ENCODE measurements at regions not wholly inside any gene's neighbourhood (a gene's known extent, or its start where the extent isn't known, plus 50 kb on each side); places are given as distances from the start of the nearest gene placed in this dataset.

DNA sequence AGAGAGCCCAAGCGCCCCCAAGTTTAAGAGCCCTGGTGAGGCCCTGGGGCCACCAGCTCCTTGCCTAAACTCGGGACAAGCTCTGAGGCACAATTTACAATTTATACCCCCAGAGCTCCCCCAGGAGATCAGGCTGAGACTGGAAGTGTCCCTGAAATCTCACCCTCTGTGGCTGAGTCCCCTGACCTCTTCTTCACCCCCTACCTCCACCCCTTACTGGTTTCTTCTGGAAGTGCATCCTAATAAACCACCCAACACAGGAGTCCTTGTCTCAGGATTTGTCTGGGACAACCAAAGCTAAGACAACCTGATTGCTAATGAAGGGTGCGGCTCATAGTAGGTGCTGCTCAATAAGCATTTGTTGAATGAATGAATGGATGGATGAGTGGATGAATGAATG is 206.4 kb downstream of the BCL11B start:
- DNase-seq (ENCODE audit: low read depth): no peak

DNA sequence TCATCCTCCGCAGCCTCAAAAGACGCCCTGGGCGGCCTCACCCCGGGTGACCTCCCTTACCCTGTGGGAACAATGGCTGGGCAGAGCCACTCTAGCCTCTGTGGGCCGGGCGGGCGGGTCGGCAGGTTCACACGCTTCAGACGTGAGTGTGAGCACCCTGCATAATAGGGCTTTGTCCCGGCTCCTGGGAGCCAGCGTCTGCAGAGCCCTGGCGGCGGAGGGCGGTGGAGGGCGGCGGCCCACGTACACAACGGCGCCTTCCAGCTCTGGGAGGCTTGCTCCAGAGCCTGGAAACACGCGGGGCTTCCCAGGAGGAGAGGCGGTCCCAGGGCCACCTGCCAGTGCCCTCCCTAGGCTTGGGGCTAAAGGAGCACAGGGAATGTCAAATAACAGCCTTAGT is 205.6 kb downstream of the BCL11B start:
- DNase-seq (ENCODE audit: low read depth): no peak

DNA sequence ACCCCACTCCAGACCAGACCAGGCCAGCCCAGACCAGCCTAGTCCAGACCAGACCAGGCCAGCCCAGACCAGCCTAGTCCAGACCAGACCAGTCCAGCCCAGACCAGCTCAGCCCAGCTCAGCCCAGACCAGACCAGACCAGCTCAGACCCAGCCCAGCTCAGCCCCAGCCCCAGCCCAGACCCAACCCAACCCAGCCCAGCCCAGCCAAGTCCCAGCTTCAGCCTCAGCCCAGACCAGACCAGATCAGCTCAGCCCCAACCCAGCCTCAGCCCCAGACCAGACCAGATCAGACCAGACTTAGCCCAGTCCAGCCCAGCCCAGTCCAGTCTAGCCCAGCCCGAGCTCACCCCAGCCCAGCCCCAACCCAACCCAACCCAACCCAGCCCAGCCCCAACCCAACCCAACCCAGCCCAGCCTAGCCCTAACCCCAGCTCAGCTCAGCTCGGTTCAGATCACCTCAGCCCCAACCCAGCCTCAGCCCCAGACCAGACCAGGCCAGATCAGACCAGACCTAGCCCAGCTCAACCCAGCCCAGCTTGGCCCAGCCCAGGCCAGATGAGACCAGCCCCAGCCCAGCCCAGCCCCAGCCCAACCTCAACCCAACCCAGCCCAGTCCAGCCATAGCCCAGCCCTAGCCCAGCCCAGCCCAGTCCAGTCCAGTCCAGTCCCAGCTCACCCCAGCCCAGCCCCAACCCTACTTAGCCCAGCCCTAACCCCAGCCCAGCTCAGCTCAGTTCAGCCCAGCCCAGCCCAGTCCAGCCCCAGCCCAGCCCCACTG is 204.7 kb downstream of the BCL11B start:
- DNase-seq (ENCODE audit: low read depth): no peak

- DNase-seq (ENCODE audit: low read depth): no peak
Observed at GRCh38 chr14:99067927-99068326, 204.1 kb downstream of the BCL11B start.

GRCh38 chr14:99069946-99070345 is 202.1 kb downstream of the BCL11B start:
- DNase-seq (ENCODE audit: low read depth): no peak

DNA sequence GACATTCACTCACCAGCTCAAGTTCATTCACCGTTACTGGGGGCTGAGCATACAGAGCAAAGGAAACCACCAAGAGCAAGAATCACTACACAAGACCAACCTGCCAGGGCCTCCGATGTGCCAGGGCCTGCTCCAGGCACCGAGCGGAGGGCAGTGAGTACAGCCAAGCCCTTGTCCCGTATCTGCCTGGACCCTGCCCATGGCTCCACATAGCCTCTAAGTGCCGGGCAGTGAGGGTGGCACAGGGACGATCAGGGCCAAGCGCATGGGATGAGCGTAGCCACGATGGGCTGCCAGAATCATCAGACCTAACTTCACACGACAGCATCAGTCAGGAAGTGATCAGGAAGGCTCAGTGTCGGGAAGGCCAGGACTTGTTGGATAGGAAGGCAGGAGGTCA is 199.6 kb downstream of the BCL11B start:
- DNase-seq (ENCODE audit: low read depth): no peak

DNA sequence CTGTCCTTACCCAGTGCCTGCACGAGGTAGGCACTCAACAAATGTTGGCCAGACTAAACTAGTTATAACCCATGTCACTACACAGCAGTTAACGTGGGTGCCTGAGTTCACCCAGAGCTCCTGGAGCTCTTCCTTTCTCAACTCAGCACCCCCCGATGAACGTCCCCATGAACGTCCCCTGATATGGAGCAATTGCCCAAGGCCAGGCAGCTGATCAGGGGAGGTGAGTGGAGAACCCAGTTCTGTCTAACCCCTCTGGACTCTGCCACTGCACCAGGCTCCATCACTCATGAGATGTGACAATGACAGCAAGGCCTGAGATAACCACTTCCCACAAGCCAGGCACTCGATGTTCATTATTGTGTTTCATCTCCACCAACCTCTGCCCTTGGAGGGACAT is 199.0 kb downstream of the BCL11B start:
- DNase-seq (ENCODE audit: low read depth): no peak

- no peak for DNase-seq (ENCODE audit: low read depth)
Observed at GRCh38 chr14:99073431-99073830, 198.6 kb downstream of the BCL11B start.

DNA sequence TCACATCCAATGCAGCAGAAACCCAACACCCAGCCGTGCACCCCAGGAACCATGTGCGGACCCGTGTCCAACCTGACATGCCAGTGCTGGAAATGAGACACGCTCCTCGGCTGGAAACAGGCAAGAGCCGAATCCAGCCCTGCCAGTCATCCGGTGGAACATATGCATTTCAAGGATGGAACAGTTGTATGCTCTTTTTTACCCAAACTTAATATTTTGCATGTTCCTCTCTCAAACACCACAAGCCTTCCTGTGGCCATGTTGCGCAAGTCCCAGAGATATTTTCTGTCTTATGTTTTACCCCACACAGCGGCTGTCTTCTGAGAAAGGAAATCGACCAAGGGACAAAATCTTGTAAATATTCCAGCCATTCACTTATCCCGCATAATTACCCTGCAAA is 196.9 kb downstream of the BCL11B start:
- DNase-seq (ENCODE audit: low read depth): no peak

- no peak for DNase-seq (ENCODE audit: low read depth)
Observed at GRCh38 chr14:99075771-99076375, 196.1 kb downstream of the BCL11B start.

DNA sequence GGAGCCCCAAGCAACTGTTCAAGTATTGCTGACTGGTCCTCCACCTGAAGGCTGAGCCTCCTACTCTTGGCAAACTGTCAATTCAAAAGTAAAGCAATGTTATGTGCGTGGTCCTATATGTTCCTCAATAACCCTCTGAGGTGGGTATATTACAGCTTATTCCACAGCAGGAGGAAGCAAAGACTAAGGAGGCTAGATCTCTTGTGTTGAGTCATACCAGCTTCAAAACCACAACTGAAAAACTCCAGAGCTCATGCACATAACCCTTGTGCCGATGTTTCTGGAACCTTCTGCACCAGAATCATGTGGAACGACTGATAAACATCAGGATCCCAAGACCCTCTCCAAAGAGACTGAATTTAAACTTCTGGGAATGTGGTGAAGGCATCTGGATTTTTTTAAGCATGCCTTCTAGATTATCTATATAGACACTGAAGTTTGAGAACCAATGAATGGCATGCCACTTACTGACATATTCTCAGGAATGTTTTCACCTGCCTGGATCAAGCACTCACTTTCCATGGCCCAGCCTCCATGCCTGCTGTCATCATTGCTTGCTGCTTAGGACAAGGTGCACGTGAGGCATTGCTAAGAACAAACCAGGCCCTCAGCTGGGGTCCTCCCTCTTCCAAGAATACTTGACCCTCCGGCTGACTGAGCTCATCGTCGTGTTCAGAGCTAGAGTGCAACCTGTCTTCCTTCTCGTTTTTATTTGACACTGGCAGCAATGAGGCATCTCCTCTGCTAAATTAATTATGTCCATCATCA is 194.7 kb downstream of the BCL11B start:
- no peak for DNase-seq (ENCODE audit: low read depth)

DNA sequence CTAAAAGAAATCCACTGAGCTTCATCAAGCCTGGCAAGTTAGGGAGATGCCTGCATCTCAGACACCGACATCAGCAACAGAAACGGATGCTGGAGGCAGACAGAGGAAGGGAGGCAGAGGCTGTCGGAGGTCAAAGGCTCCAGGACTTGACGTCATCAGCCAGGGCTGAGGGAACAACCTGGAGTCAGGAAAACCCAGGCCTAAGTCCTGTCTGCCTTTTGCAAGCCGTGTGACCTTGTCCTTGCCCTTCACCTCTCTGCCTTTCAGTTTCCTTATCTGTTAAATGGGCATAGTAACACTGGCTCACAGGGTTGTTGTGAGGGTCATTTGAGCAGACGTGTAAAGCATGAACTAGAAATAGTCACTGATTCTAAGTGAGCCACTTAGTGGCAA is 194.2 kb downstream of the BCL11B start:
- DNase-seq (ENCODE audit: low read depth): no peak

DNA sequence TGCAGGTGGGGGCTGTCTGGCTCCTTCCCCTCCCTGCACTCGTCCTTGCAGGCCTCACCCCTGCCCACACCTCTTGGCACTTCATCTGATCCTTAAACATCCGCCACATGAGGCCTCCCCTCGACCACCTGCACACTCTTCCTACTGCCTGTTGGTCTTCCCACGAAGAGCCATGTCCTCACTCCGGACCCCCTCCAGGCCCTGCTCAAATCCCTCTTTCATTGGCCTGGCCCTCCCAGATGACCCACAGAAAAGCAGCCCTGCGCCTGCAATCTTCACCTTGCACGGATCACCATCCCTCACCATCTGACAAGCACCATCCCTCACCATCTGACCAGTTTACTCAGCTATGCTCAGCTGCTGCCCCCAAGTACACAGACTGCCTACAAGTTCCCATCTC is 193.6 kb downstream of the BCL11B start:
- DNase-seq (ENCODE audit: low read depth): no peak

DNA sequence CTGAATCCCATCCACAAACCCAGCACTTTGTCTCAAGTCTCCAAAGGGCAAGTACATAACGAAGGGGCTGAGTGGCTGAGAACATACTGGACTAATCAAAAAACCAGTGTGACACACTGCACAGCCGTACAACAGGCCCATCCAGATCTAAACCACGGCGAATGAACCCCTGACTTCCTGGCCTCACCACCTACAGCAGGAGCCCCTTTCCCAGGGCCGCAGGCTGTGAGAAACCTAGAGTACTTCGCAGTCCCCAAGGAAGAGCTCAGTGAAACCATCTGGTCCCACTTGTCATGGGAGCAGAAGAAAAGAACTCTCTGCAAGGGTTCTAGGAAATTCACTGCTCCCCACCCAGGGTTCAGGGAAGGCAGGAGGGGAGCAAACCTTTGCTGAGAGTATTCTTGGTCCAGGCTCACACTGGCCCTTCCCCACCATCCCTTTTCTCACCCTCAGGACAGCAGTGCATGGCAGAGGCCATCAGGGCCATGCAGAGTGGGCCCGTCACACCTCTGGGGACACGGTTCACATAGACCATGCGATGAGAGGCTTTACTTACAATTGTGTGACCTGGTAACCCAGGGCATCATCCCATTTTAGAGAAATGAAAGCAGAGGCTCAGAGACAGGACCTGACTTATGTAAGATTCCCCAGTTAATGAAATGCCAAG is 192.8 kb downstream of the BCL11B start:
- DNase-seq (ENCODE audit: low read depth): no peak

DNA sequence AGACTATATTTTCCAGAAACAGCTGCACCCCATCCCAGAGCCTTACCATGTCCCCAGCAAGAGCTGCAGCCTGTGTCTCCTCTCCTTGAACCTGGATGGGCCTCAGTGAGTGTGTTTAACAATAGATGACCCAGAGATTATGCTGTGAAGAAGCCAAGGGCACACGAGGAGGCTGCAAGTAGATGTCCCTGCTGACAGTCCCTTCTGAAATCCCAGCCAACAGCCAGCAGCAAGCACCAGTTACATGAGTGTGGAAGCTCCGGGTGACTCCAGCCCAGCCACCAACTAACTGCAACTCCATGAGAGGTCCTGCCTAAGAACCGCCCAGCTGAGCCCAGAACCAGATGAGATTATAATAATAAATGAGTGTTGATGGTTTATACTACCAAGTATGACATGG is 191.7 kb downstream of the BCL11B start:
- no peak for DNase-seq (ENCODE audit: low read depth)

- no peak for DNase-seq (ENCODE audit: low read depth)
Observed at GRCh38 chr14:99081156-99081765, 190.7 kb downstream of the BCL11B start.

DNA sequence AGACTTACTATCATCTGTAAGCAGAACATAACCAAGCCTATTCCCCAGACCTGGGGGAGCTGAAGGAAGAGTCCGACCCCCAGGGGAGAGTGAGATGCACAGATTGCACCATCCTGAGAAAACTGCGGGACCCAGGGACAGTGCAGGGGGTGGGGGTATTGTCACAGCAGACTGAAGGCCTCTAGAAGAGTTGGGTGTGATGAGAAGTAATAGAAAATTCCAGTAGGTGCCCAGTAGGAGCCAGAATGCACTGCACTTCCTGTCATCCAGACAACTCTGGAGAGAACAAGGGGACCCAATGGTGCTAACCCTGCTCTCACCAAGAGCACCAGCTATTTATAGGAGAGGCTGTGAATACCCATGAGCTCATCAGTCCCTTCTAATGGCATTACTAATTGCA is 190.1 kb downstream of the BCL11B start:
- no peak for DNase-seq (ENCODE audit: low read depth)

DNA sequence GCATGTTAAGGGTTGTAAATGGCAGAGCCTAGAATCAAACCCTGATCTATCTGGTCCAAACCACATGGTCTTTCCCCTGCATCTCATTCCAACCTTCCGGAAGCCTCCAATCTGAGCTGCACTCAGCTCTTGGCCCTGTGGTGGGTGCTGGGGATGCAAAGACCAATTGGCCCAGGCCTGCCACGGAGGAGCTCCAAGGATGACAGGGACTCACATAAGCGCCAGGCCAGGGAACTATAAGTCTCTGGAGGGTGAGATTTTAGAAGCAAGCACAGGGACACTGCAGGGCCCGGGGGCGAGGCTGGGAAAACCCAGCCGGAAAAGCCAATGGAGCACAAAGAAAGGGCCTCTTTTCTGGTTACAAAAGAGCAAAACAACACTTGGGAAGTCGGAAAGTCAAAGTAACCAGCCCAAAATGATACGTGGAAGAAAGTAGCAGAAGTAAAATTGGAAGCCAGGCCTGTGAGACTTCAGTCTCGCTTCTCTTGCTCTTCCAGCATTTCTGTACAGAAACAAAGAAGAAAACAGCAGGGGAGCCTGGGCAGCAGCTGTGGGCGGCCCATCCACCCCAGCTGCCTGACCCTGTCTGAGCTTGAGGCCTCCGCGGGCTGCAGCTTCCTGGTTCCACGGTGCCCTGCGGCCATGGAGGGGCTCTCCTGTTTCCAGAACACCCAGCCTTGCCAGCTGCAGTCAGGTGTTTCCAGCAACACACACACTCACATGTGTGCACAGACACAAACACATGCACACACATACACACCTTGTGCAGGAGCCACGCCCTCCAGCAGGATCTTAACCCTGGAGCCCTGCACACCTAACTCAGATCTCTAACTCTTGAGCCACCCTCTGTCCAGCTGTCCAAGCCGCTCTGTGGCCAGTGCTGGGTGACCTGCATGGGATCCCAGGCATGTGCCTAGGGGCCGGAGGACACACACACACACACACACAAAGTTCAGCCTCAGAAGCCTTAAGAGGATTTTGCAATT is 178.2 kb downstream of the BCL11B start:
- no peak for DNase-seq (ENCODE audit: low read depth)

GRCh38 chr14:99094901-99095300 is 177.1 kb downstream of the BCL11B start:
- no peak for DNase-seq (ENCODE audit: low read depth)

GRCh38 chr14:99095369-99095768 is 176.6 kb downstream of the BCL11B start:
- no peak for DNase-seq (ENCODE audit: low read depth)

DNA sequence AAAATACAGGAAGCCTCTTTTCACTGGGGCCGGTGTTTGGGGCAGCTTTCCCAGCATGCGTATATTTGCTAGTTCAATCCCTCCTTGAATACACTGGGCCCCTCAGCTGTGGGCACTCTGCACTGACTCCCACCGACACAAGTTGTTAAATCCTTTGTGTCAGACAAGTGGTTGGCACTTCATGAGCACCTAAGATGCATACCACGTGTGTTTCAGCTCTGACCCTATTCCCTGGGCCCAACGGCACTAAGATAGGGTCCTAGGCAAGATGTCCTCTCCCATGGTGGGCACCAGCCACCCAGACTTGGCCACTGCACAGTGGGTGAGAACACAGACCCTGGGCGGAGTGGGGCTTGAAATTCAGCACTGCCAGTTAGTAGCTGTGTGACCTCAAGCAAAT is 173.8 kb downstream of the BCL11B start:
- no peak for DNase-seq (ENCODE audit: low read depth)
